IMR-90 (cell line): ENCODE measurements at regions not wholly inside any gene's neighbourhood (a gene's known extent, or its start where the extent isn't known, plus 50 kb on each side); places are given as distances from the start of the nearest gene placed in this dataset.

Source experiments
- ATAC-seq: fragments of 200-7000 bp; cut with Tn5 transposase; 2 replicates; pipeline ENCODE4 v1.9.1; 2020; ENCODE audit warnings: low read depth, mild to moderate bottlenecking, moderate library complexity
- BruUV-seq: library from RNA; stranded (reverse); fragments of 400-500 nt; replicated peaks from 2 replicates; lab custom pipeline; 2021; lab: Mats Ljungman, UMichigan
- CTCF ChIA-PET: fragments of 300-600 bp; formaldehyde crosslinking; extraction: SDS; loops from one replicate; lab custom pipeline; 2021; ENCODE audit warnings: antibody characterized with exemption; lab: Yijun Ruan, JAX
- POLR2A ChIA-PET: fragments of 300-600 bp; sonication (Branson Sonifier 250); formaldehyde crosslinking; loops from one replicate; lab custom pipeline; 2022; ENCODE audit warnings: antibody characterized with exemption; ENCODE audit not compliant: unreplicated experiment; lab: Charles Lee
- DNase-seq: peaks from one replicate; pipeline ENCODE4 v3.0.0; 2013
- H2AFZ ChIP-seq: replicated peaks from 2 replicates; pipeline ENCODE3; 2013; ENCODE audit warnings: low read length, mild to moderate bottlenecking; ENCODE audit not compliant: poor library complexity
- H2AK5ac ChIP-seq: 2 replicates; pipeline ENCODE4 v1.6.1; 2013; ENCODE audit warnings: low read depth, low read length, inconsistent platforms
- H2AK9ac ChIP-seq: replicated peaks from 2 replicates; pipeline ENCODE3; 2013; ENCODE audit warnings: mild to moderate bottlenecking, low read depth, low read length, moderate library complexity; ENCODE audit not compliant: poor library complexity
- H2BK120ac ChIP-seq: 2 replicates; pipeline ENCODE4 v1.6.1; 2013; ENCODE audit warnings: low read depth, low read length, inconsistent platforms
- H2BK15ac ChIP-seq: 3 replicates; pipeline ENCODE4 v1.6.1; 2013; ENCODE audit warnings: low read depth, low read length, inconsistent platforms
- H2BK20ac ChIP-seq: 2 replicates; pipeline ENCODE4 v1.6.1; 2013; ENCODE audit warnings: low read depth, mild to moderate bottlenecking, inconsistent platforms, low read length, moderate library complexity
- H2BK5ac ChIP-seq: 2 replicates; pipeline ENCODE4 v1.6.1; 2013; ENCODE audit warnings: mild to moderate bottlenecking, low read depth, low read length, inconsistent platforms; ENCODE audit not compliant: poor library complexity, severe bottlenecking
- H3K14ac ChIP-seq: replicated peaks from 2 replicates; pipeline ENCODE4 v1.6.1; 2013; ENCODE audit warnings: low read depth, low read length, inconsistent platforms
- H3K18ac ChIP-seq: 2 replicates; pipeline ENCODE4 v1.6.1; 2013; ENCODE audit warnings: low read depth, low read length, control low read depth
- H3K23ac ChIP-seq: 2 replicates; pipeline ENCODE4 v1.6.1; 2013; ENCODE audit warnings: low read depth, low read length, inconsistent platforms
- H3K27ac ChIP-seq: 2 replicates; pipeline ENCODE4 v1.5.1; 2013; ENCODE audit warnings: mild to moderate bottlenecking, control low read depth, low read length; ENCODE audit not compliant: insufficient read depth
- H3K27me3 ChIP-seq: 2 replicates; pipeline ENCODE4 v1.6.1; 2013; ENCODE audit warnings: low read length; ENCODE audit not compliant: control insufficient read depth, insufficient read depth
- H3K36me3 ChIP-seq: 2 replicates; pipeline ENCODE4 v1.6.1; 2013; ENCODE audit warnings: low read length, mixed read lengths; ENCODE audit not compliant: control insufficient read depth, insufficient read depth
- H3K4ac ChIP-seq: 2 replicates; pipeline ENCODE4 v1.6.1; 2013; ENCODE audit warnings: low read depth, low read length, inconsistent platforms
- H3K4me1 ChIP-seq: 2 replicates; pipeline ENCODE4 v1.6.1; 2013; ENCODE audit warnings: low read length, mixed read lengths; ENCODE audit not compliant: control insufficient read depth, insufficient read depth
- H3K4me2 ChIP-seq: 2 replicates; pipeline ENCODE4 v1.6.1; 2013; ENCODE audit warnings: low read depth, mild to moderate bottlenecking, control low read depth, low read length, moderate library complexity
- H3K4me3 ChIP-seq: 2 replicates; pipeline ENCODE4 v1.5.1; 2013; ENCODE audit warnings: low read depth, mild to moderate bottlenecking, control low read depth, low read length, moderate library complexity; ENCODE audit not compliant: insufficient read depth
- H3K56ac ChIP-seq: 2 replicates; pipeline ENCODE4 v1.6.1; 2013; ENCODE audit warnings: low read length, inconsistent platforms; ENCODE audit not compliant: insufficient read depth; ENCODE audit errors: extremely low read depth
- H3K79me1 ChIP-seq, 2 experiments: 2 replicates each; pipeline ENCODE4 v1.6.1; 2013; ENCODE audit warnings: low read length in 2 of 2, inconsistent platforms in 1 of 2, low read depth in 1 of 2
- H3K9ac ChIP-seq: 2 replicates; pipeline ENCODE4 v1.6.1; 2013; ENCODE audit warnings: low read depth, low read length, control low read depth
- H3K9me1 ChIP-seq: 2 replicates; pipeline ENCODE4 v1.6.1; 2013; ENCODE audit warnings: low read length, inconsistent platforms; ENCODE audit not compliant: insufficient read depth
- H3K9me3 ChIP-seq: 2 replicates; pipeline ENCODE4 v1.6.1; 2013; ENCODE audit warnings: low read length; ENCODE audit not compliant: control insufficient read depth, insufficient read depth
- H4K20me1 ChIP-seq: 2 replicates; pipeline ENCODE4 v1.6.1; 2013; ENCODE audit warnings: low read length, inconsistent platforms; ENCODE audit not compliant: insufficient read depth
- H4K5ac ChIP-seq: 2 replicates; pipeline ENCODE4 v1.6.1; 2013; ENCODE audit warnings: mild to moderate bottlenecking, low read depth, low read length, control low read depth
- H4K8ac ChIP-seq, 2 experiments: 2 replicates each; pipeline ENCODE4 v1.6.1; 2013; ENCODE audit warnings: low read depth in 2 of 2, low read length in 2 of 2, control low read depth in 1 of 2, inconsistent platforms in 1 of 2
- H4K91ac ChIP-seq: 2 replicates; pipeline ENCODE4 v1.6.1; 2013; ENCODE audit warnings: low read depth, low read length, inconsistent platforms; ENCODE audit not compliant: insufficient read depth
- BHLHE40 ChIP-seq: fragments of 150-350 bp; IDR thresholded peaks from 2 replicates; pipeline ENCODE4 v1.6.1; 2016; ENCODE audit warnings: mild to moderate bottlenecking, low read depth, low read length
- CEBPB ChIP-seq: IDR thresholded peaks from 2 replicates; pipeline ENCODE4 v1.6.1; 2012; ENCODE audit warnings: low read depth, low read length, improper control_type of control experiment
- CHD1 ChIP-seq: IDR thresholded peaks from 2 replicates; pipeline ENCODE4 v1.6.1; 2012; ENCODE audit warnings: low read depth, low read length, improper control_type of control experiment
- CTCF ChIP-seq: conservative IDR thresholded peaks from 2 replicates; pipeline ENCODE4 v1.5.1; 2012; ENCODE audit warnings: mild to moderate bottlenecking, low read depth, low read length, improper control_type of control experiment
- ELK1 ChIP-seq: fragments of 150-350 bp; IDR thresholded peaks from 2 replicates; pipeline ENCODE4 v1.6.1; 2016; ENCODE audit warnings: low read depth, mild to moderate bottlenecking, low read length, moderate library complexity, borderline replicate concordance
- FOS ChIP-seq: fragments of 150-350 bp; IDR thresholded peaks from 2 replicates; pipeline ENCODE4 v1.6.1; 2016; ENCODE audit warnings: low read depth, low read length
- MAFK ChIP-seq: IDR thresholded peaks from 2 replicates; pipeline ENCODE4 v1.6.1; 2012; ENCODE audit warnings: low read depth, low read length, improper control_type of control experiment
- MAZ ChIP-seq: IDR thresholded peaks from 2 replicates; pipeline ENCODE4 v1.6.1; 2012; ENCODE audit warnings: low read depth, mild to moderate bottlenecking, low read length, improper control_type of control experiment, moderate library complexity, borderline replicate concordance
- MXI1 ChIP-seq: IDR thresholded peaks from 2 replicates; pipeline ENCODE4 v1.6.1; 2012; ENCODE audit warnings: low read depth, mild to moderate bottlenecking, low read length, moderate library complexity, borderline replicate concordance
- NFE2L2 ChIP-seq: fragments of 150-350 bp; IDR thresholded peaks from 2 replicates; pipeline ENCODE4 v1.6.1; 2016; ENCODE audit warnings: low read depth, mild to moderate bottlenecking, low read length
- POLR2A ChIP-seq: IDR thresholded peaks from 2 replicates; pipeline ENCODE4 v1.6.1; 2012; ENCODE audit warnings: mild to moderate bottlenecking, low read depth, low read length
- RAD21 ChIP-seq: IDR thresholded peaks from 2 replicates; pipeline ENCODE4 v1.6.1; 2012; ENCODE audit warnings: low read length, improper control_type of control experiment
- RCOR1 ChIP-seq: IDR thresholded peaks from 2 replicates; pipeline ENCODE4 v1.6.1; 2012; ENCODE audit warnings: mild to moderate bottlenecking, low read length, improper control_type of control experiment; ENCODE audit not compliant: insufficient replicate concordance
- RFX5 ChIP-seq: IDR thresholded peaks from 2 replicates; pipeline ENCODE4 v1.8.0; 2012; ENCODE audit warnings: low read depth, mild to moderate bottlenecking, low read length, moderate library complexity
- SMC3 ChIP-seq: fragments of 150-350 bp; IDR thresholded peaks from 2 replicates; pipeline ENCODE4 v1.6.1; 2016; ENCODE audit warnings: low read depth, mild to moderate bottlenecking, antibody characterized with exemption, low read length, moderate library complexity
- USF2 ChIP-seq: fragments of 150-350 bp; IDR thresholded peaks from 2 replicates; pipeline ENCODE4 v1.6.1; 2017; ENCODE audit warnings: mild to moderate bottlenecking, antibody characterized with exemption, low read length, low read depth
- WGBS, 2 experiments: methylation state at CpG; one replicate each; pipeline versions ENCODE4 v1.1.5 to v1.1.7; 2013; ENCODE audit warnings: missing lambda C conversion rate in 2 of 2; ENCODE audit not compliant: insufficient read length in 1 of 2; ENCODE audit errors: extremely low coverage in 2 of 2; 5-methylcytosine and 5-hydroxymethylcytosine counted together
- dilution Hi-C: fragments of 300-500 bp; cut with HindIII; formaldehyde crosslinking; loops from one replicate; pipeline ENCODE4 v1.14.3; 2018; ENCODE audit warnings: low sequenced_read_pairs; ENCODE audit not compliant: unreplicated experiment
- in situ Hi-C: fragments of 300-500 bp; cut with MboI; formaldehyde crosslinking; loops from 3 replicates; pipeline ENCODE4 v1.14.3; 2019; ENCODE audit warnings: low sequenced_read_pairs, inconsistent platforms, mixed read lengths
- intact Hi-C: fragments of 100-400 bp; cut with micrococcal nuclease; formaldehyde crosslinking; loops from 2 replicates; pipeline ENCODE4 v1.10.0; 2022

- 0 out of 2 replicates have a peak overlapping the region, but pooled peaks have one; percentile 34 for H3K14ac ChIP-seq
- H3K27ac ChIP-seq: no peak overlapping the region
- peaks cover 3% of the 10 kb centered on the region; the same call in 1 of the 2 replicates for H3K27me3 ChIP-seq
- BruUV-seq: no TSS peak
- peak overlapping the region; percentile 59; the same call in 1 of the 3 replicates for H2BK15ac ChIP-seq
- H3K9ac ChIP-seq: no peak overlapping the region
- H4K20me1 ChIP-seq: no peaks in the 10 kb centered on the region
- H3K56ac ChIP-seq: no peak overlapping the region
- no peaks in the 10 kb centered on the region for H3K36me3 ChIP-seq
- no peak overlapping the region for H4K91ac ChIP-seq
- in situ Hi-C loops: no loop called here
- H4K5ac ChIP-seq: no peak overlapping the region
- no peak overlapping the region for H2AFZ ChIP-seq
- H2AK5ac ChIP-seq: peak overlapping the region; percentile 22; the same call in 1 of the 2 replicates
- no peak overlapping the region for H3K18ac ChIP-seq
- dilution Hi-C loops: no loop called here
- peak overlapping the region; percentile 71 for H2BK20ac ChIP-seq
- H2BK120ac ChIP-seq: peak overlapping the region; percentile 64; the same call in 1 of the 2 replicates
- H3K4me2 ChIP-seq: no peak overlapping the region; the same call in 1 of the 2 replicates
- H2BK5ac ChIP-seq: no peak overlapping the region
- POLR2A ChIA-PET: no interaction called here
- H3K9me3 ChIP-seq: no peaks in the 10 kb centered on the region
- H3K79me1 ChIP-seq: no peaks in the 10 kb centered on the region
- H2AK9ac ChIP-seq: no peak overlapping the region
- H3K9me1 ChIP-seq: peaks cover 6% of the 10 kb centered on the region
- CTCF ChIA-PET: no interaction called here
- H3K4ac ChIP-seq: peak overlapping the region; percentile 24; the same call in 1 of the 2 replicates
- 100% methylated on average over 2 of the region's 4 CpGs; no CpG with 5 or more reads in 1 of the 2 experiments for WGBS, 2 experiments
- peaks cover 3% of the 10 kb centered on the region for H3K4me1 ChIP-seq
- no peak overlapping the region for H3K4me3 ChIP-seq
- TF ChIP-seq ELK1 (no peak), NFE2L2 (no peak), SMC3 (no peak), POLR2A (no peak), FOS (no peak), MAZ (no peak), RFX5 (no peak), RAD21 (no peak), RCOR1 (no peak), BHLHE40 (no peak), MXI1 (no peak), MAFK (no peak), USF2 (no peak), CEBPB (no peak), CTCF (no peak), CHD1 (no peak)
- intact Hi-C loops: no loop called here
- no peak overlapping the region for H4K8ac ChIP-seq
- DNase-seq (no peak), ATAC-seq (no peak; the same call in 1 of the 2 replicates)
- no peak overlapping the region for H3K23ac ChIP-seq
These were observed 472.6 kb downstream of the ENC1 start for GRCh38 chr5:74167930-74168315.
